Stomach (tissue), 4 donors: ENCODE measurements at regions not wholly inside any gene's neighbourhood (a gene's known extent, or its start where the extent isn't known, plus 50 kb on each side); places are given as distances from the start of the nearest gene placed in this dataset.

Experiments
- EP300 ChIP-seq: sonication (generic); formaldehyde crosslinking; IDR thresholded peaks from one replicate; pipeline ENCODE4 v1.6.1; 2017; ENCODE audit warnings: antibody characterized with exemption
- POLR2A ChIP-seq, 4 donors: fragments of 450-650 bp; IDR thresholded peaks; one replicate each; pipeline ENCODE4 v1.6.1; 2016; ENCODE audit warnings: antibody characterized with exemption in 4 of 4, control low read depth in 2 of 4, mild to moderate bottlenecking in 1 of 4, moderate library complexity in 1 of 4

DNA sequence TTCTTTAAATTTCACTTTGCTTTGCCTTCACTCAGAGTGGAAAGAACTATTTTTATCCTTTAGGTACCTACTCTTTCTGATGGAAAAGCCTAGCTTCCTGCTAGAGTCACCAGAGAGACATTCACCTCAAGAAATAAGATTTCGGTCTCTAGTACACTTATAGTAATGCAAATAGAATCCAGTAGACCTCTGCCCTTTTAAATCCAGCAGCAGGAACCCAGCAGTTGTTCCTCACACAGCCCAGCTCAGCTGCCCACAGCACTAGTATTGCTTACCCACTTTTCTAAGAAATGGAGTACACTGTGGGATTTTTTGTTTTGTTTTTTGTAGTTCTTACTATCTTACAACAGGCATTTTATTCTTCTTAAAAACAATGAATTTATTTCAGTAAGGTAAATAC, 497.0 kb upstream of the CCDC54 start:
- TF ChIP-seq EP300: no peak
- no peak for TF ChIP-seq POLR2A (IDR thresholded peaks at IDR 0.05)
